GM21381 (cell line): ENCODE measurements at regions not wholly inside any gene's neighbourhood (a gene's known extent, or its start where the extent isn't known, plus 50 kb on each side); places are given as distances from the start of the nearest gene placed in this dataset.

Experiments used
- ATAC-seq: cut with Tn5 transposase; IDR thresholded peaks from one replicate; pipeline ENCODE4 v1.9.1; 2021; ENCODE audit warnings: mild to moderate bottlenecking, moderate library complexity; ENCODE audit not compliant: unreplicated experiment

- no peak for ATAC-seq
These were observed 69.7 kb upstream of the TAF11L2 start for GRCh38 chr5:17428176-17428800.

GRCh38 chr5:17429353-17429752, 68.7 kb upstream of the TAF11L2 start:
- ATAC-seq = no peak

DNA sequence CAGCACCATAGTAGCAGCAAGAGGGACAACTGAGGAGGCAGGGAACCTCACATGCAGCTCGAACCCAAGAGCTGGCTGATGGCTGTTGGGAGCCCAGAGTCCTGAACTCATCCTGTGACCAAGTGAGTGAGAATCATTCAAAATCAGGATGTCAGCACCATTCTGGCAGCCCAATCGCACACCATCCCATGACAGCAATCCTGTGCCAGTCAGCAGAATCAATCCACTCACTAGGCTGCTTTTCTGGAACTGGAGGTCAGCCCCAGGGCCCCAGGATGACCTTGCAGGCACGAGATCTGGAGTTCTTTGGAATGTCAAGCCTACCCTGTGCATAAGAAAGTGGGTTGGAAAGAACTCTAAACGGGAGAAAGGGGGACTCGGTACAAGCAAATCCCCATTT, 67.8 kb upstream of the TAF11L2 start:
- no peak for ATAC-seq

DNA sequence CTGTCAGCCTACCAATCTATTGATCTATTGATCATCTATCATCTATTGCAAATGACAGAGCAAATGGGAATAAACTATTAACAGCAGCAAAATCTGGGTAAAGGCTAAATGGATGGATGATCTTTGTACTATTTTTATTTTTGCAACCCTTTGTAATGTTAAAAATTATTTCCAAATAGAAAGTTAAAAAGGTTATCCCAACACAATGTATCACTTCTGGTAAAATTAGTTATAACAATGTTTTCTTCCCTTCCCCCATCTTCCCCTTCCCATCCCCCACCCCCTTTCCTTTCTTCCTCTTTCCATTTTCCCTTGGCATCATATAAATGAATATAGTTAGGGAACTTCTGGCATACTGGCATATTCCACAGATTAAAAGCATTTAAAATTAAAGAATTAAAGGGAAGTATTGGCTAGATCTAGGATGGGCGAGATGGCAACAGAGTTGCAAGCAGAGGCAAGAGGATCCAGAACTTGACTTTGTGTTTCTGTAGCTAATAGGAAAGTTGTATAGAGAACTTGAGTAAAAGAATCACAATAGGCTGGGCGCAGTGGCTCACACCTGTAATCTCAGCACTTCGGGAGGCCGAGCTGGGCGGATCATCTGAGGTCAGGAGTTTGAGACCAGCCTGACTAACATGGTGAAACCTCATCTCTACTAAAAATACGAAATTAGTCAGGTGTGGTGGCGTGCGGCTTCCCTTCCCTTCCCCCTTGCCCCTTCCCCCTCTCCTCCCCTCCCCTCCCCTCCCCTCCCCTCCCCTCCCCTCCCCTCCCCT, 66.6 kb upstream of the TAF11L2 start:
- no peak for ATAC-seq

DNA sequence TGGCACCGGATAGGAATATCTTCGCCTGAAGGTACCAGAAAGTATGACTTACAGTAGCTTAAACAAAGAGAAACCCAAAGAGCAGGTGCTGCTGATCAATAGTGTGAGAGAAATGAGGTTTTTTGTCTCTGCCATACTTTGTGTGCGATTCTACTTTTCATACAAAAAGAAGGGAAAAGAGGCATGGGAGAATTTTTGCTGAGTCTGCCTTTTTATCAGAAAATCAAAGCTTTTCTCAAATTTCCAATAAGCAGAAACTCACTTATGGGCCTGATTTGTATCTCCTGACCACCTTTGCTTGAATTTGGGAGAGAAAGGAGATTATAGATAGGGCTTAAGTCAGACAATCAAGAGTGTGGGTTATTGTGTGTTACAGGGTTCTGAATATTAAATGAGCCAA, 65.5 kb upstream of the TAF11L2 start:
- ATAC-seq = no peak

DNA sequence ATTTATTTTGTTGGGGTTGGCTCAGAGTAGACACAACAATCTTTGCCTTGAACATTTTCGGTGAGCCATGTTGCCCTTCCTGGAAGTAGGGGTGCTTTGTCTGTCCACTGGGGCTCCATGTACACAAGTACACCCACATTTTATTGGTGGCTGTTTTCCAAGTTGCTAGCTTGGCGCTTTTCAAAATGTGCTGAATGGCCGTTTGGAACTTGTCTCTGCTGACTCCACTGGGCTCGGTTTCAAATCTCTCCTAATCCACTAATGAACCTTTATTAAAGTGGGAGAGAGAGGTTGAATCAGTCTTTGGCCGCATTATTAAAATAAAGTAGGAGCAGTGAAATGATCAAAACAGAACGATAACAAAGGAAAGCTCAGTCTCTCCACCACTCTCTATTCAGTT, 64.6 kb upstream of the TAF11L2 start:
- ATAC-seq = no peak

DNA sequence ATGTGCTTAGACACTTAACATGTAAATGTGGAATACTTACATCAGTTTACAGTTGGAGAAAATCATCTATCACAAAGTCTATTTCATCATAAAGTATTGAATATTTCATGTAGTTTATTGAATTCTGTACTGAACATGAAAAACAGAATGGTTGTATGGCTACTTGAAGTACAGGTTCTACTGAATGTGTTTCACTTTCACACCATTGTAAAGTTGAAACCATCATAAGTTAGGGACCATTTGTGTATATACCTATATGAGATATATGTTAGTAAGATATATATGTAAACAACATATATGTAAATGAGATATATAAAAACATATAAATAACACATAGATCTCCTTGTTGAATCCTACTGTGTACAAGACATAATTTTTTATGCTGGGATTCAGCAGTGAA, 63.0 kb upstream of the TAF11L2 start:
- ATAC-seq = peak; percentile 66

DNA sequence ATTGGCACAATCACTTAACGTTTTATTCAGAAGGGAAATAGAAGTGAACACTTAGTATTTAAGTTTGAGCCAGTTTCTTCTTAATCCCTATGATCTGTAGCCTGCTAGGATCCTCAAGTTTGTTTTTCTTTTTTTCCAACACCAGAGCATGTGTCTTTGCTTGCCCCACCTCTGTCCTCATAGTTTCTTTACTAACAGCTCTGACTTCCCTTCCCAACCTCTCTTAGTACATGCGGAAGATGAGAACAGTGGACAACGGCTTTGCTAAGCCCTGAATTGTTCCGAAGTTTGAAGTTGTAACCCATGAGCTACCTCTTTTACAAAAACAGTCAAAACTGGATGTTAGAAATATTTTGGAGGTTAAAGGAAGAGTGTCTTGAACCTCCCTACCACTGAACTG, 61.7 kb upstream of the TAF11L2 start:
- peak; percentile 31 for ATAC-seq

GRCh38 chr5:17436761-17437221, 61.2 kb upstream of the TAF11L2 start:
- peak; percentile 78 for ATAC-seq

DNA sequence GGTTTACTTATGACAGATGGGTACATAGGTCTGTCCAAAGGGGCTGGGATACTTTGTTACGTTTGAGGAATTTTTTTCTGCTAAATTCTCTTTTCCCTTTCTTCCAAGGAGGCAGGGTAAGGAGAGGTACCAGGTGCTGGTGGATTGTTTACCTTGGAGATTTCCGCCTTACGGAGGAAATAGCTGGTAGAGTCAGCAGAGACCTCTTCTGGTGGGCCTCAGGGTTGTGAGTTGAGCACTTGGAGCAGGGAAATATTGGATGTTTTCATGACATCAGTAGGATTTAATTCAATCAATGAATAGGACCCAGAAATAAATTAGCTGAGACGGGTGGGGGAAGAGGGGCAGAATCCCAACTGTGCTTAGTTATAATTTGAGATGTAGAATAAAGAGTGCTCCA, 60.0 kb upstream of the TAF11L2 start:
- ATAC-seq = no peak

DNA sequence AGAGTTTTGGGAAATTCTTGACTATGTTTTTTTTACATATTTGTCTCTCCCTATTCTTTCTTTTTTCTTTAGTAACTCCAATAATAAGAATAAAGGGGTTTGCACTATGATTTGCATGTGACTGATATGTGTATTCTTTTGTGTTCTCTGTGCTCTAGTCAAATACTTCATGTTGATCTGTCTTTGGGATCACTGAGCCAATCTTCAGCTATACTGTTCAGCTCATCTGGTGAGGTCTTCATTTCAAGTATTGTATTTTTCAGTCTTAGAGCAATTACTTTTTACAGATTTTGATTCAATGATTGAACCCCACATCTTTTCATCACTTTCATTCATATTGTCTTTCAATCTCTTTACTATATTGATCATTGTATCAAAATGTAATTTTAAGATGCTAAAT, 58.1 kb upstream of the TAF11L2 start:
- ATAC-seq = no peak

DNA sequence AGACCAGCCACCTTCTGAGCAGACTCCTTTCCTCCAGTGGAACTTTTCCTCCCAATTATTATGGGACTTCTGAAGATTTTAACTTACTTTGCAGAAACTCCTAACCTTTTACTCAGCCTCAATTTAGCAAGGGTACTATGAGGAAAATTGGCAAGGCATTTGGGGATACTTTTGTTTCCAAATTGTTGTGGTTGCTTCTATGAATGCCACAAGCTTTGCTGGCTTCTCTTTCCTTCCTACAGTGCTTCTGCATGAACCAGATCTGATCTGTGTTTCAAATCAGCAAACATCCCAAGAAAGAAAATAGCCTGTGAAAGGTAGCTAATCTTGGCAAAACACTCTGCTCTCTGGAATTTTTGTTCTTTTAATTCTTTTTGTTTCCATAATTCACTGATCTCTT, 57.3 kb upstream of the TAF11L2 start:
- no peak for ATAC-seq

DNA sequence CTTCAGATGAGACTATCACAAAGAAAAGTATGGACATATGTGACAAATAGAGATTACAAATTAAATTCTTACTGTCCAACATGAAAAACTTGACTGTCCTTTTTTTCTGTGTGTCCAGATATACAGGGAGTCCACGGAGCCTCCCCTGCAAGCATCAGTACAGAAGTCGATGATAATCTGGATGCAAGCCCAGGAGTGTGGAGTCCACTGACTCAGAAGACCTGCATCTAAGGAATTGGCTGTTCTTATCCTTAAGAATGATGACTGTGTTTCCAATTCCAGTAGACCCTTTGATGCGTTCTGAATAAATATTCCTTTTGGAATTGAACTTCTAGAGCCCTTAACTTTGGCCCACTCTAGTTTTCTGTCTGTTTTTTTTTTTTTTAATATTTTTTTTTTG, 56.7 kb upstream of the TAF11L2 start:
- no peak for ATAC-seq

DNA sequence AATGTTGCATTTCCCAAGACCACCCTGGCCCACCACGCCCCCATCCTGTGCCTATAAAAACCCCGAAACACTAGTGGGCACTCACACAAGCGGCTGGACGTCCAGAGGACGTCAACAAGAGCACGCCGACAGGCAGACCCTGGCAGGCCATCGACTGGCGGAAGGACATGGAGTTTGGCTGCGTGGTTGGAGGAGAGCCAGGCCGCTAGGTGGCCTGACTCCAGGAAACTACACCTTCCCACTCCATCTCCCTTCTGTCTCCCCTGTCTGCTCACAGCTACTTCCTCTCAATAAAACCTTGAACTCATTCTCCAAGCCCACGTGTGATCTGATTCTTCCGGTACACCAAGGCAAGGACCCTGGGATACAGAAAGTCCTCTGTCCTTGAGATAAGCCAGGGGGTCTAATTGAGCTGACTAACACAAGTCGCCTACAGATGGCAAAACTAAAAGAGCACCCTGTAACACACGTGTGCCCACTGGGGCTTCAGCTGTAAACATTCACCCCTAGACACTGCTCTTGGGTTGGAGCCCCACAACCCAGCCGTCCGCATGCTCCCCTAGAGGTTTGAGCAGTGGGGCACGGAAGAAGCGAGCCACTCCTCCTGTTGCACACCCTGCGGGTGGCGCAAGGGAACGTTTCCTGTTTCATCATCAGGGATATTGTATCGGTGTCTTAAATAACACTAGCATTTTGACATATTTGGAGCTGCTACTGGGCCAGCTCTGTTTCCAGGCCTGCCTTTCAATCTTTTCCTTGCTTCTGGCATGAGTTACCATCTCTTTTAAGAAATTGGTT, 54.5 kb upstream of the TAF11L2 start:
- no peak for ATAC-seq

DNA sequence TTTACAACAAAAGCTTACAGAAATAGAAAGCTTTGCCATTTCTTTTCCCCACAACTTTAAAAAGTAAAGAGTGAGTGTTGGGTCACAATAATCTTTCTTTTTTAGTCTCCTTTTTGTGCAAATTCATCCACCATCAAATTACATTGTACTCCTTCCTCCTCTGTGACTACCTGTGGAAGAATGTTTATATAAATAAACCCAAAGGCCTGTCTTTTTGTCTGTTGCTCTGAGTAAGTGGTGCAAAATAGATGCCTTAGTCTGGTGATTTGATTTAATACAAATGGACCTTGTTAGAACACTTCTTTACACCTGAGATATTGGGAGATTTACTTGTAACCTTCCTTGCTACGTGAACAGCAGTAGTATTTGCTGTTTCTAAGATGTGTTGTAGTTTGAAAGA, 53.5 kb upstream of the TAF11L2 start:
- no peak for ATAC-seq

DNA sequence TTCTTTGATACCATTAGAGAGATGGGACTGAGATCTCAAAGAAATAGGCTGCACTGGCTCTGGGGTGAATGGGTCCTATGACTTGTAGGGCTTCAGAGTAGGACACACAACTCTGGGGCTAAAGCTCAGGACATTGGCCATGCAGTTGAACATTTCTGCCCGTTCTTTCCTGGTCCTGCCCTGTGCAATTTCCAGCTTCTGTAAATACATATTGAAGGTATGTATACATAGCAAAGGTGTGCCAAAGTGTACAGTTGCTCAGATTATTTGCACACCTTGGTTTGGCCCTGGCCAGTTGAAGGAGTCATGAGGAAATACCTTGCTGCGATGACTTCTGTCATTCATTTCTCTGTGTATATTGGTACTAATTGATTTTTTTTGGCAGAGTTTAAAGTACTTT, 52.8 kb upstream of the TAF11L2 start:
- ATAC-seq = no peak
